ENCODE measurements at regions not wholly inside any gene's neighbourhood (a gene's known extent, or its start where the extent isn't known, plus 50 kb on each side); places are given as distances from the start of the nearest gene placed in this dataset.

- TF ChIP-seq POLR2A (IDR thresholded peaks at IDR 0.05), result no peak
- no peak for TF ChIP-seq CTCF (IDR thresholded peaks at IDR 0.05 in 8 of 11, conservative IDR thresholded peaks at IDR 0.05 in 3 of 11)
These were observed 781.4 kb upstream of the INTU start for GRCh38 chr4:126851391-126851790.

Measured in spleen (tissue), 7 donors.